ENCODE measurements at regions not wholly inside any gene's neighbourhood (a gene's known extent, or its start where the extent isn't known, plus 50 kb on each side); places are given as distances from the start of the nearest gene placed in this dataset.

- DNase-seq (ENCODE audit: low spot score) (no peak), ATAC-seq (ENCODE audit: insufficient number of reproducible peaks, low FRiP score, low read depth) (no peak)
- H3K27ac ChIP-seq, result no peak overlapping the region
- H3K4me1 ChIP-seq (ENCODE audit: control insufficient read depth in 1 of 2, low read depth in 2 of 2), result peaks cover 2 to 6% of the 10 kb centered on the region in 2 donors
- TF ChIP-seq CTCF (IDR thresholded peaks at IDR 0.05), result no peak
- no peaks in the 10 kb centered on the region for H3K27me3 ChIP-seq (replicated peaks; ENCODE audit: insufficient read depth)
- H3K9me3 ChIP-seq, result no peaks in the 10 kb centered on the region
- no peaks in the 10 kb centered on the region for H3K36me3 ChIP-seq
- no peak overlapping the region for H3K4me3 ChIP-seq
These were observed 71.5 kb downstream of the DISP1 start for GRCh38 chr1:222886194-222886854.

DNA sequence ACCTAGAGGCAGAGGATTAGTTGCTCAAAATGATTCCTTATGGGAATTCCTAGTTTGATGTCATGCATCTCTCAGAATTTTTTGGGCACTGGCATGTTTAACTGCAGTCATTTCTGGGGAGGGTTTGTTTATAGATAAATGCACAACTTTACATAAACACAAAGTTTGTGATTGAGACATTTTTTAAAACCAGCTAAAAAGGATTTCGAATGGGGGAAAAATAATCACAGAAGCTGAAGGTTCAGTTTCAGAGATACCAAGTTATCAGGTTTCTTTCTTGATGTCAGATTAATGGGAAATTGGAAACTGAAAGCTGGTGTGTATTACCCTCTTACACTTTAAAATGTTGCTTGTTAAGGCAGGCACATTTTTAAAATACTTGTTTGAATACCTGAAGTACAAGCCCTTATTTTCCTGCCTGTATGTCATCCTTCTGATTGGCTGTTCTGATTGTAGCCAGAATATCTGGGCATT is 72.1 kb downstream of the DISP1 start:
- Histone ChIP-seq H3K9me3 (no peaks in the 10 kb centered on the region), H3K4me1 (ENCODE audit: control insufficient read depth in 1 of 2, low read depth in 2 of 2) (peaks cover 2 to 6% of the 10 kb centered on the region in 2 donors), H3K27me3 (replicated peaks; ENCODE audit: insufficient read depth) (no peaks in the 10 kb centered on the region), H3K4me3 (no peak overlapping the region), H3K36me3 (no peaks in the 10 kb centered on the region), H3K27ac (no peak overlapping the region)
- no peak for ATAC-seq (ENCODE audit: insufficient number of reproducible peaks, low FRiP score, low read depth)
- TF ChIP-seq CTCF (IDR thresholded peaks at IDR 0.05), result no peak
- no peak for DNase-seq (ENCODE audit: low spot score)

- DNase-seq (ENCODE audit: low spot score), result no peak
- Histone ChIP-seq H3K27ac (no peak overlapping the region), H3K4me3 (no peak overlapping the region), H3K4me1 (ENCODE audit: control insufficient read depth in 1 of 2, low read depth in 2 of 2) (peaks cover 2 to 6% of the 10 kb centered on the region in 2 donors), H3K9me3 (no peaks in the 10 kb centered on the region), H3K27me3 (replicated peaks; ENCODE audit: insufficient read depth) (no peaks in the 10 kb centered on the region), H3K36me3 (no peaks in the 10 kb centered on the region)
- ATAC-seq (ENCODE audit: insufficient number of reproducible peaks, low FRiP score, low read depth), result no peak
- TF ChIP-seq CTCF (IDR thresholded peaks at IDR 0.05), result no peak
These were observed 74.6 kb downstream of the DISP1 start for GRCh38 chr1:222889440-222889839.

- DNase-seq (ENCODE audit: low spot score), result no peak
- Histone ChIP-seq H3K4me1 (ENCODE audit: control insufficient read depth in 1 of 2, low read depth in 2 of 2) (peaks cover 2 to 6% of the 10 kb centered on the region in 2 donors), H3K27ac (no peak overlapping the region)
These were observed 75.9 kb downstream of the DISP1 start for GRCh38 chr1:222890716-222891115.

DNA sequence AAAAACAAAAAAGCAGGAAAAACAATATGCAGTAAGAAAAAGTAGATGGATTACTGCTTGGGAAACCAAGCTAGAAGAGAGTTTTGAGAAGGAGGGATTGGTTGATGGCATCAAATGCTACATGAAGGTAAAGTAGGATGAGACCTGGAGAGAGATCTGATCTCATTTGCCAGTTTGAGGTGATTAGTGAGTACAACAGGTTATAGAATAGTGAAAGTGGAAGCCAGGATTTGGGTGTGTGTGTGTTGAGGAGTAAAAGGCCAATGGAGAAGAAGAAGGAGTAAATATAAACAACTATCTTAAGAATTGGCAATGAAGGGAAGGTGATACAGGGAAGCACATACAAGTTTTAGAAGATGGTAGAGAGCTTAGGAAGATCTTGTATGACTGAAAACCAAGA is 76.7 kb downstream of the DISP1 start:
- ATAC-seq (ENCODE audit: insufficient number of reproducible peaks, low FRiP score, low read depth) (no peak), DNase-seq (ENCODE audit: low spot score) (no peak)
- Histone ChIP-seq H3K36me3 (no peaks in the 10 kb centered on the region), H3K27ac (no peak overlapping the region), H3K27me3 (replicated peaks; ENCODE audit: insufficient read depth) (no peaks in the 10 kb centered on the region), H3K4me1 (ENCODE audit: control insufficient read depth in 1 of 2, low read depth in 2 of 2) (peaks cover 2 to 7% of the 10 kb centered on the region in 2 donors), H3K4me3 (no peak overlapping the region), H3K9me3 (no peaks in the 10 kb centered on the region)
- no peak for TF ChIP-seq CTCF (IDR thresholded peaks at IDR 0.05)

More at GRCh38 chr1:222890716-222891115, 75.9 kb downstream of the DISP1 start:
- H3K27me3 ChIP-seq (replicated peaks; ENCODE audit: insufficient read depth), result no peaks in the 10 kb centered on the region
- no peaks in the 10 kb centered on the region for H3K36me3 ChIP-seq
- no peak for ATAC-seq (ENCODE audit: insufficient number of reproducible peaks, low FRiP score, low read depth)
- no peak for TF ChIP-seq CTCF (IDR thresholded peaks at IDR 0.05)
- H3K4me3 ChIP-seq, result no peak overlapping the region
- H3K9me3 ChIP-seq, result no peaks in the 10 kb centered on the region
